Transverse colon (tissue), 3 donors: ENCODE measurements at regions not wholly inside any gene's neighbourhood (a gene's known extent, or its start where the extent isn't known, plus 50 kb on each side); places are given as distances from the start of the nearest gene placed in this dataset.

Experiments
- CTCF ChIP-seq, 5 experiments: fragments of 200-600 bp in 3 of 5; fragments of 450-650 bp in 2 of 5; sonication (generic) in 3 of 5; IDR thresholded peaks; 1 replicate in 2 of 5; 2 replicates in 3 of 5; pipeline ENCODE4 v1.5.1; 2016 to 2017; ENCODE audit warnings: antibody characterized with exemption in 5 of 5, inconsistent platforms in 3 of 5, mild to moderate bottlenecking in 2 of 5, moderate library complexity in 1 of 5
- EP300 ChIP-seq: sonication (generic); formaldehyde crosslinking; IDR thresholded peaks from one replicate; pipeline ENCODE4 v1.6.1; 2017; ENCODE audit warnings: antibody characterized with exemption, low read depth
- POLR2A ChIP-seq: fragments of 450-650 bp; IDR thresholded peaks from one replicate; pipeline ENCODE4 v1.6.1; 2016; ENCODE audit warnings: antibody characterized with exemption, mild to moderate bottlenecking, moderate library complexity

GRCh38 chr20:48458003-48458377, 369.8 kb downstream of the PREX1 start:
- TF ChIP-seq POLR2A: no peak
- no peak for TF ChIP-seq CTCF (IDR thresholded peaks at IDR 0.05)
- TF ChIP-seq EP300: no peak
